Lower leg skin (tissue), 3 donors: ENCODE measurements at regions not wholly inside any gene's neighbourhood (a gene's known extent, or its start where the extent isn't known, plus 50 kb on each side); places are given as distances from the start of the nearest gene placed in this dataset.

Experiments used
- CTCF ChIP-seq, 3 donors: fragments of 450-650 bp; IDR thresholded peaks; one replicate each; pipeline ENCODE4 v1.5.1; 2016; ENCODE audit warnings: antibody characterized with exemption in 3 of 3, mild to moderate bottlenecking in 3 of 3, moderate library complexity in 2 of 3
- POLR2A ChIP-seq, 2 donors: fragments of 450-650 bp; IDR thresholded peaks; one replicate each; pipeline ENCODE4 v1.6.1; 2016 to 2017; ENCODE audit warnings: antibody characterized with exemption in 2 of 2, mild to moderate bottlenecking in 1 of 2, moderate library complexity in 1 of 2

DNA sequence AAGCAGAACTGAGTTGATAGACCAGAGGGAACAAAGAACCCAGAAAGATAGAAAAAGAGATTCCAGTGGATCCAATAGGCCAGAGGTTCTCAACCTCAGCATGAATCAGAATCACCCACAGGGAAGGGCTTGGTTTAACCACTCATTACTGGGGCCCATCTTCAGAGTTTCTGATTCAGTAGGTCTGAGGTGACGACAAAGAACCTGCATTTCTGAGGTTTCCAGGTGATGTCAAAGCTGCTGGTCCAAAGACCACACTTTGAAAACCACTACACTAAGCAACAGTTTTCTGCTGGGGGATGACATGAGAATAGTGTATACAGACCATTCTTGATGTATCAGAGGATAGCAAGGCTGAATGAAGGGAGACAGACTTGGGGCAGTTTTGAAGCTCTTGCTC lies 81.5 kb upstream of the FOXN2 start:
- no peak for TF ChIP-seq CTCF (IDR thresholded peaks at IDR 0.05)
- no peak for TF ChIP-seq POLR2A (IDR thresholded peaks at IDR 0.05)
